ENCODE measurements at regions not wholly inside any gene's neighbourhood (a gene's known extent, or its start where the extent isn't known, plus 50 kb on each side); places are given as distances from the start of the nearest gene placed in this dataset.

DNA sequence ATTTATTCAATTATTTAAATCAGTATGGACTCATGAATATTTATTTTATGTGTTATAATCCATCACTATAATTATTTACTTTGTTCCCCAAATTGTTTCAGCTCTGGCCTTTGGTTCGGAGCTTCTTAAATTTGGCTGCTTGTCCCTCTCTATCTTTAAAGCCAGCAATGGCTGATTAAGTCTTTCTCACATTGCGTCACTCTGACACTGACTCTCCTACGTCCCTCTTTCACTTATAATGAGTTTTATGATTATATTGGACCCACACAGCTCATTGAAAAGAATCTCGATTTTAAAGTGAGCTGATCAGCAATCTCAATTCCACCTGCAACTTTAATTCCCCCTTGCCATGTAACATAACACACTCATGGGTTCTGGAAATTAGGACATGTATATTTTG lies 185.2 kb upstream of the SLC39A10 start:
- no peaks in the 10 kb centered on the region for H3K9me3 ChIP-seq (ENCODE audit: low read length)
- TF ChIP-seq KAT8 (CRISPR knock-in tag; IDR thresholded peaks at IDR 0.05), result no peak
- TF ChIP-seq, protein P1, sequence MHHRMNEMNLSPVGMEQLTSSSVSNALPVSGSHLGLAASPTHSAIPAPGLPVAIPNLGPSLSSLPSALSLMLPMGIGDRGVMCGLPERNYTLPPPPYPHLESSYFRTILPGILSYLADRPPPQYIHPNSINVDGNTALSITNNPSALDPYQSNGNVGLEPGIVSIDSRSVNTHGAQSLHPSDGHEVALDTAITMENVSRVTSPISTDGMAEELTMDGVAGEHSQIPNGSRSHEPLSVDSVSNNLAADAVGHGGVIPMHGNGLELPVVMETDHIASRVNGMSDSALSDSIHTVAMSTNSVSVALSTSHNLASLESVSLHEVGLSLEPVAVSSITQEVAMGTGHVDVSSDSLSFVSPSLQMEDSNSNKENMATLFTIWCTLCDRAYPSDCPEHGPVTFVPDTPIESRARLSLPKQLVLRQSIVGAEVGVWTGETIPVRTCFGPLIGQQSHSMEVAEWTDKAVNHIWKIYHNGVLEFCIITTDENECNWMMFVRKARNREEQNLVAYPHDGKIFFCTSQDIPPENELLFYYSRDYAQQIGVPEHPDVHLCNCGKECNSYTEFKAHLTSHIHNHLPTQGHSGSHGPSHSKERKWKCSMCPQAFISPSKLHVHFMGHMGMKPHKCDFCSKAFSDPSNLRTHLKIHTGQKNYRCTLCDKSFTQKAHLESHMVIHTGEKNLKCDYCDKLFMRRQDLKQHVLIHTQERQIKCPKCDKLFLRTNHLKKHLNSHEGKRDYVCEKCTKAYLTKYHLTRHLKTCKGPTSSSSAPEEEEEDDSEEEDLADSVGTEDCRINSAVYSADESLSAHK (CRISPR knock-in tag; IDR thresholded peaks at IDR 0.05; ENCODE audit: borderline replicate concordance), result no peak
- no peak for TF ChIP-seq ZNF720 (CRISPR knock-in tag; IDR thresholded peaks at IDR 0.05)
- TF ChIP-seq ZNF564 (CRISPR knock-in tag; IDR thresholded peaks at IDR 0.05), result no peak
- no peak for TF ChIP-seq THYN1 (CRISPR knock-in tag; IDR thresholded peaks at IDR 0.05; ENCODE audit: borderline replicate concordance, low read depth)
- TF ChIP-seq TARDBP (CRISPR knock-in tag; IDR thresholded peaks at IDR 0.05), result no peak
- TF ChIP-seq, protein P2, sequence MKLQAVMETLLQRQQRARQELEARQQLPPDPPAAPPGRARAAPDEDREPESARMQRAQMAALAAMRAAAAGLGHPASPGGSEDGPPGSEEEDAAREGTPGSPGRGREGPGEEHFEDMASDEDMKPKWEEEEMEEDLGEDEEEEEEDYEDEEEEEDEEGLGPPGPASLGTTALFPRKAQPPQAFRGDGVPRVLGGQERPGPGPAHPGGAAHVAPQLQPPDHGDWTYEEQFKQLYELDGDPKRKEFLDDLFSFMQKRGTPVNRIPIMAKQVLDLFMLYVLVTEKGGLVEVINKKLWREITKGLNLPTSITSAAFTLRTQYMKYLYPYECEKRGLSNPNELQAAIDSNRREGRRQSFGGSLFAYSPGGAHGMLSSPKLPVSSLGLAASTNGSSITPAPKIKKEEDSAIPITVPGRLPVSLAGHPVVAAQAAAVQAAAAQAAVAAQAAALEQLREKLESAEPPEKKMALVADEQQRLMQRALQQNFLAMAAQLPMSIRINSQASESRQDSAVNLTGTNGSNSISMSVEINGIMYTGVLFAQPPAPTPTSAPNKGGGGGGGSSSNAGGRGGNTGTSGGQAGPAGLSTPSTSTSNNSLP (IDR thresholded peaks at IDR 0.05; ENCODE audit: low read depth, low read length), result no peak
- TF ChIP-seq MEF2D (CRISPR knock-in tag; IDR thresholded peaks at IDR 0.05), result no peak
- TF ChIP-seq, protein P3, sequence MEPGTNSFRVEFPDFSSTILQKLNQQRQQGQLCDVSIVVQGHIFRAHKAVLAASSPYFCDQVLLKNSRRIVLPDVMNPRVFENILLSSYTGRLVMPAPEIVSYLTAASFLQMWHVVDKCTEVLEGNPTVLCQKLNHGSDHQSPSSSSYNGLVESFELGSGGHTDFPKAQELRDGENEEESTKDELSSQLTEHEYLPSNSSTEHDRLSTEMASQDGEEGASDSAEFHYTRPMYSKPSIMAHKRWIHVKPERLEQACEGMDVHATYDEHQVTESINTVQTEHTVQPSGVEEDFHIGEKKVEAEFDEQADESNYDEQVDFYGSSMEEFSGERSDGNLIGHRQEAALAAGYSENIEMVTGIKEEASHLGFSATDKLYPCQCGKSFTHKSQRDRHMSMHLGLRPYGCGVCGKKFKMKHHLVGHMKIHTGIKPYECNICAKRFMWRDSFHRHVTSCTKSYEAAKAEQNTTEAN (CRISPR knock-in tag; conservative IDR thresholded peaks at IDR 0.05), result no peak
- TF ChIP-seq ZNF121 (CRISPR knock-in tag; IDR thresholded peaks at IDR 0.05), result no peak

More for the DNA sequence above, 185.2 kb upstream of the SLC39A10 start:
- DNase-seq (ENCODE audit: low spot score), result no peak
- Histone ChIP-seq H3K36me3 (replicated peaks in 1 of 2; ENCODE audit: control insufficient read depth in 1 of 2, insufficient read depth in 2 of 2, low read length in 2 of 2) (no peaks in the 10 kb centered on the region), H3K4me3 (replicated peaks in 1 of 3; ENCODE audit: insufficient read depth in 1 of 3, low read depth in 2 of 3, low read length in 3 of 3) (no peak overlapping the region), H3K4me2 (ENCODE audit: low read depth, low read length) (no peak overlapping the region), H4K20me1 (ENCODE audit: insufficient read depth, low read length) (no peaks in the 10 kb centered on the region), H3K27me3 (ENCODE audit: control insufficient read depth in 1 of 2, insufficient read depth in 2 of 2, low read length in 2 of 2) (peaks cover 0 to 4% of the 10 kb centered on the region in 2 experiments; a peak in 1 of 5 replicates), H3K9ac (ENCODE audit: insufficient read depth, low read depth, low read length) (no peak overlapping the region), H3K27ac (ENCODE audit: extremely low read length, insufficient read depth, low read length) (no peak overlapping the region), H3K79me2 (ENCODE audit: insufficient read depth, low read length) (no peaks in the 10 kb centered on the region), H2AFZ (ENCODE audit: low read length) (no peak overlapping the region), H3K4me1 (ENCODE audit: insufficient read depth, low read length) (no peaks in the 10 kb centered on the region)
- no peak for ATAC-seq
- in situ Hi-C loops (cut with HindIII; ENCODE audit: extremely low pct_ligation_motif_present, low pct_unique_long_range_greater_than_20kb), result no loop called here
- BruUV-seq (replicated peaks), result no TSS peak
- FAIRE-seq, result no peak
- ChIA-PET CTCF (ENCODE audit: low intra/inter-chr PET ratio, low total read pairs) (no interaction called here), POLR2A (no interaction called here)
- intact Hi-C loops (cut with micrococcal nuclease; ENCODE audit: unreplicated experiment), result no loop called here
- WGBS (ENCODE audit: low lambda C conversion rate), result 19% methylated on average over 4 of the region's 4 CpGs
